Chondrocyte (in vitro differentiated cells): ENCODE measurements at regions not wholly inside any gene's neighbourhood (a gene's known extent, or its start where the extent isn't known, plus 50 kb on each side); places are given as distances from the start of the nearest gene placed in this dataset.
"Not testable (repeated sequence)": the region's sequence is repeated elsewhere in the genome, so short reads cannot be mapped to it uniquely, and the experiment has no call there.

ENCODE experiments used
- DNase-seq: peaks from one replicate; pipeline ENCODE4 v3.0.0; 2021; ENCODE audit warnings: mixed read lengths, low spot score
- H3K27ac Mint-ChIP-seq: one replicate; pipeline ENCODE4 v1.8.0; 2021; ENCODE audit warnings: mild to moderate bottlenecking, moderate library complexity, mixed read lengths; ENCODE audit not compliant: unreplicated experiment
- H3K27me3 Mint-ChIP-seq: 2 replicates; pipeline ENCODE4 v1.8.0; 2021; ENCODE audit warnings: low read depth, mixed read lengths
- H3K36me3 Mint-ChIP-seq: 2 replicates; pipeline ENCODE4 v1.8.0; 2021; ENCODE audit warnings: low read depth, mixed read lengths
- H3K4me1 Mint-ChIP-seq: 2 replicates; pipeline ENCODE4 v1.8.0; 2021; ENCODE audit warnings: low read depth, mild to moderate bottlenecking, mixed read lengths
- H3K4me3 Mint-ChIP-seq: one replicate; pipeline ENCODE4 v1.8.0; 2021; ENCODE audit warnings: mild to moderate bottlenecking, moderate library complexity, mixed read lengths; ENCODE audit not compliant: unreplicated experiment
- H3K9me3 Mint-ChIP-seq: 2 replicates; pipeline ENCODE4 v1.8.0; 2021; ENCODE audit warnings: low read depth, mixed read lengths
- TF ChIP-seq, protein P1 (sequence below): fragments of 200-600 bp; sonication (generic); IDR thresholded peaks from 2 replicates; pipeline ENCODE4 v1.5.0; 2021; ENCODE audit warnings: antibody characterized with exemption, mild to moderate bottlenecking, moderate library complexity

DNA sequence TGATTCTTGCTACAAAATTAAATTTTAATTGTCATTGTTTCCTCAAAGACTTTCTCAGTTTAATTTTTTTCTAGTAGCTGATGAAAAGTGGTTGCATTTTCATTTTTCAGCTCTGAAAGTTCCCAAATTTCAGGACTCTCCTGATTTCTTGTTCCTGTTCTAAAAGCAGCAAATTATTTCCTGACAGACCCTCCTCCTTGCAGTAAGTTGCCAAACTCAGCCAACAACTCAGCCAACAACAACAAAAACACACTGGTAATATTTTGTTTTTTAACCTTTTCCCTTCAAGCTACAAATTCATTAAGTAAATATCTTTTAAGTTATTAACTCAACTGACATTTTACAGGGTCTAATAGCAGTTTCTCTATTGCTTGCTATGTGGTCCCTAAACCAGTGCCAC lies 487.8 kb upstream of the NUDT12 start:
- no peaks in the 10 kb centered on the region for H3K27me3 Mint-ChIP-seq
- DNase-seq: no peak
- no peaks in the 10 kb centered on the region for H3K36me3 Mint-ChIP-seq
- peaks cover 8% of the 10 kb centered on the region for H3K9me3 Mint-ChIP-seq
- H3K27ac Mint-ChIP-seq: no peak overlapping the region
- TF ChIP-seq, protein P1, sequence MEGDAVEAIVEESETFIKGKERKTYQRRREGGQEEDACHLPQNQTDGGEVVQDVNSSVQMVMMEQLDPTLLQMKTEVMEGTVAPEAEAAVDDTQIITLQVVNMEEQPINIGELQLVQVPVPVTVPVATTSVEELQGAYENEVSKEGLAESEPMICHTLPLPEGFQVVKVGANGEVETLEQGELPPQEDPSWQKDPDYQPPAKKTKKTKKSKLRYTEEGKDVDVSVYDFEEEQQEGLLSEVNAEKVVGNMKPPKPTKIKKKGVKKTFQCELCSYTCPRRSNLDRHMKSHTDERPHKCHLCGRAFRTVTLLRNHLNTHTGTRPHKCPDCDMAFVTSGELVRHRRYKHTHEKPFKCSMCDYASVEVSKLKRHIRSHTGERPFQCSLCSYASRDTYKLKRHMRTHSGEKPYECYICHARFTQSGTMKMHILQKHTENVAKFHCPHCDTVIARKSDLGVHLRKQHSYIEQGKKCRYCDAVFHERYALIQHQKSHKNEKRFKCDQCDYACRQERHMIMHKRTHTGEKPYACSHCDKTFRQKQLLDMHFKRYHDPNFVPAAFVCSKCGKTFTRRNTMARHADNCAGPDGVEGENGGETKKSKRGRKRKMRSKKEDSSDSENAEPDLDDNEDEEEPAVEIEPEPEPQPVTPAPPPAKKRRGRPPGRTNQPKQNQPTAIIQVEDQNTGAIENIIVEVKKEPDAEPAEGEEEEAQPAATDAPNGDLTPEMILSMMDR: no peak
- H3K4me1 Mint-ChIP-seq: peaks cover 8% of the 10 kb centered on the region
- H3K4me3 Mint-ChIP-seq: no peak overlapping the region

DNA sequence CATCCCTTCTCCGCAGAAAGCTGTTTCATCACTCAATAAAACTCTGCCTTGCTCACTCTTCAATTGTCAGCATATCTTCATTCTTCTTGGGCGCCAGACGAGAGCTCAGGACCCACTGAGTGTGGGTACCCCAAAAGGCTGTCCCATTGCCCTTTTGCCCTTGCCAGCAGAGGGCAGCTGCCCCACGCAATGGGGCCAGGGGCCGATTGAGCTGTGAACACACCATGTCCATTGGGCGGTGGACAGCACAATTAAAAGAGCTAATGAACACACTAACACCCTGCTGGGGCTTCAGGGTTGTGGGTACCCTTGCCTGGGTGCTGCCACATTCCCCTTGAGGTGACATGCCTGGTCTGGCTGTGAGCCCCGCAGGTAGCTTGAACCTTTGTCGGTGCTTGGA lies 487.2 kb upstream of the NUDT12 start:
- H3K27me3 Mint-ChIP-seq: no peaks in the 10 kb centered on the region
- no peaks in the 10 kb centered on the region for H3K36me3 Mint-ChIP-seq
- no peak overlapping the region for H3K27ac Mint-ChIP-seq

DNA sequence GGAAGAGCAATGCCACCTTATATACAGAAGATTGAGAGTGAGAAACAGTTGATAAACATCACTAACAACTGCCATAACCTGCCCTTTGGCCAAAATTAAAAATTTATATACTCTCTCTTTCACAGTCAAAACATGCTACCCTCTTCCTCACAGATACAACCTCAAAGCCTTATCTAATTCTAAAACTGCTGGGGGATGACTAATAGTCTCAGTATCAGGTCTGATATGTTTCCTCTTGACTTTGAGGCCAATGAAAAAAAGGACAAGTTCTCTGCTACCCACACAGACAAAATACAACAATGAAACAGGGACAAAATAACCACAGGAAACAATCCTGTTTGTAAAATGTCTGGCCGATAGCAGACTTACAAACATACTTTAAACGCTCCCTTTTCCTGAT lies 485.6 kb upstream of the NUDT12 start:
- H3K9me3 Mint-ChIP-seq: peaks cover 8% of the 10 kb centered on the region
- no peak overlapping the region for H3K4me3 Mint-ChIP-seq
- no peak overlapping the region for H3K27ac Mint-ChIP-seq
- peaks cover 8% of the 10 kb centered on the region for H3K4me1 Mint-ChIP-seq
- no peak for DNase-seq
- H3K36me3 Mint-ChIP-seq: no peaks in the 10 kb centered on the region
- no peaks in the 10 kb centered on the region for H3K27me3 Mint-ChIP-seq
- TF ChIP-seq, protein P1: no peak

More for the DNA sequence above, 487.2 kb upstream of the NUDT12 start:
- TF ChIP-seq, protein P1: no peak
- no peak for DNase-seq
- no peak overlapping the region for H3K4me3 Mint-ChIP-seq
- peaks cover 8% of the 10 kb centered on the region for H3K4me1 Mint-ChIP-seq
- peaks cover 8% of the 10 kb centered on the region for H3K9me3 Mint-ChIP-seq

DNA sequence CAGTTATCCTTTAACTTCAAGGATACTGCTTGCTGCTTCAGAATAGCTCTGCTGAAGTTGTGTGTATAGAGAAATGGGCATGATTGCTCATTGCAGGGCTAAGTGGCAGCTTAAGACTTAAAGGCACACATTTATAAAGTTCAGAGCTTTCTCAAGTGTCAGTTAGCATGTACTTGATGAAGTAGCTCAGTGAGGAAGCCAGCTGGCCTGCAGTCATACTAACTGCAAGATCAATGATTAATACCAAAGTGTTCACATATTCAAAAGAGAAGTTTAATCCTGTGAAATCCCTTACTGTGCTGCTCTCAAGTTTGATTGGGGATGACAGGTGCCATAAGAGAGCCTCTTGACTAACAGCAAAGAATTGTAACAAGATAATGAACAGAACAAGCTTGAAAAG lies 483.4 kb upstream of the NUDT12 start:
- DNase-seq: no peak
- Mint-ChIP-seq H3K4me1 (peaks cover 8% of the 10 kb centered on the region), H3K27ac (no peak overlapping the region), H3K4me3 (no peak overlapping the region), H3K27me3 (no peaks in the 10 kb centered on the region), H3K9me3 (peaks cover 8% of the 10 kb centered on the region), H3K36me3 (no peaks in the 10 kb centered on the region)
- TF ChIP-seq, protein P1: no peak

DNA sequence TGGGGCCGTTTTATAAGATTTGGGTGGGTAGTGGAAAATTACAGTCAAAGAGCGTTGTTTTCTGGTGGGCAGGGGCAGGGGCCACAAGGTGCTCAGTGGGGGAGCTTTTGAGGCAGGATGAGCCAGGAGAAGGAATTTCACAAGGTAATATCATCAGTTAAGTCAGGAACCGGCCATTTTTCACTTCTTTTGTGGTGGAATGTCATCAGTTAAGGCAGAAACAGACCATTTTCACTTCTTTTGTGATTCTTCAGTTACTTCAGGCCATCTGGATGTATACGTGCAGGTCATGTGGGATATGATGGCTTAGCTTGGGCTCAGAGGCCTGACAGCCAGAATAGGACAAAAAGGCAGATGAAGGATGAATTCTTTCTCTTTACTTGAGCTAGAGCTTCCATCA lies 477.3 kb upstream of the NUDT12 start:
- not testable (repeated sequence) for DNase-seq, H3K27ac Mint-ChIP-seq, H3K27me3 Mint-ChIP-seq, H3K4me1 Mint-ChIP-seq, H3K36me3 Mint-ChIP-seq, H3K4me3 Mint-ChIP-seq, H3K9me3 Mint-ChIP-seq

DNA sequence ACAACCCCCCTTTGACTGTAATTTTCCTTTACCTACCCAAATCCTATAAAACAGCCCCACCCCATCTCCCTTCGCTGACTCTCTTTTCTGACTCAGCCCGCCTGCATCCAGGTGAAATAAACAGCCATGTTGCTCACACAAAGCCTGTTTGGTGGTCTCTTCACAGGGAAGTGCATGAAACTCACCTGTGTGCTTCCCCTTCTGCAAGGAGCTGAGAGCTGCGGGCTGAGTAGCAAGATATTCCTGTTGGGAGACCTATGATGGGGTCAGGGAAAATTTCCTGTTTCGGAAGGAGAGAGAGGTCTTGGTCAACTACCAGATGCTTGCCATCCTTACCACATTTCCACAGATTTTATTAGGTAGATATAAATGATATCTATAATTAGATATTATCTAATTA lies 474.5 kb upstream of the NUDT12 start:
- H3K27ac Mint-ChIP-seq, H3K36me3 Mint-ChIP-seq, H3K9me3 Mint-ChIP-seq, DNase-seq, H3K4me3 Mint-ChIP-seq, H3K4me1 Mint-ChIP-seq, H3K27me3 Mint-ChIP-seq: not testable (repeated sequence)

DNA sequence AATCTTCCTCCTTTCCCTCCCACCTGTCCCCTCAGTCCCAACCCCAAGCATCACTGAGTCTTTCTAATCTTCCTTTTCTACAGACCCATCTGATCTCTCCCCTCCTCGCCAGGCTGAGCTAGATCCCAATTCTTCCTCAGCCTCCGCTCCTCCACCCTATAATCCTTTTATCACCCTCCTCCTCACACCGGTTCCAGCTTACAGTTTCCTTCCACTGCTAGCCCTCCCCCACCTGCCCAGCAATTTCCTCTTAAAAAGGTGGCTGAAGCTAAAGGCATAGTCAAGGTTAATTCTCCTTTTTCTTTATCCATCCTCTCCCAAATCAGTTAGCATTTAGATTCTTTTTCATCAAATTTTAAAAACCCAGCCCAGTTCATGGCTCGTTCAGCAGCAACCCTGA lies 470.6 kb upstream of the NUDT12 start:
- not testable (repeated sequence) for H3K9me3 Mint-ChIP-seq, H3K4me1 Mint-ChIP-seq, DNase-seq, H3K36me3 Mint-ChIP-seq, H3K27me3 Mint-ChIP-seq, H3K27ac Mint-ChIP-seq, H3K4me3 Mint-ChIP-seq
